AG04450 (cell line): ENCODE measurements at regions not wholly inside any gene's neighbourhood (a gene's known extent, or its start where the extent isn't known, plus 50 kb on each side); places are given as distances from the start of the nearest gene placed in this dataset.
A peak's percentile ranks its signal among the peaks of the same experiment; 100 is the strongest.
"Not testable (repeated sequence)": the region's sequence is repeated elsewhere in the genome, so short reads cannot be mapped to it uniquely, and the experiment has no call there.

Experiments
- CTCF ChIA-PET: fragments of 300-600, 350-600 bp; formaldehyde crosslinking; extraction: SDS; loops from one replicate; lab custom pipeline; 2022; ENCODE audit warnings: antibody characterized with exemption, inconsistent platforms; lab: Charles Lee
- POLR2A ChIA-PET: fragments of 350-600 bp; formaldehyde crosslinking; extraction: SDS; loops from one replicate; lab custom pipeline; 2021; ENCODE audit warnings: antibody characterized with exemption, inconsistent platforms; lab: Yijun Ruan, JAX
- DNase-seq: peaks from one replicate; pipeline ENCODE4 v3.0.0-alpha.2; 2011; ENCODE audit warnings: low read depth, low spot score
- H3K27ac ChIP-seq: one replicate; pipeline ENCODE4 v1.5.1; 2012; ENCODE audit warnings: low read depth, low read length, control low read depth
- H3K27me3 ChIP-seq: one replicate; pipeline ENCODE4 v1.6.0; 2012; ENCODE audit warnings: low read length; ENCODE audit not compliant: control insufficient read depth, insufficient read depth
- H3K4me3 ChIP-seq: 2 replicates; pipeline ENCODE4 v1.5.1; 2011; ENCODE audit warnings: mild to moderate bottlenecking, low read depth, low read length, control low read depth
- H3K9me3 ChIP-seq: 2 replicates; pipeline ENCODE4 v1.5.1; 2012; ENCODE audit warnings: low read length; ENCODE audit not compliant: control insufficient read depth, insufficient read depth
- TF ChIP-seq, protein P1 (sequence below): IDR thresholded peaks from 2 replicates; pipeline ENCODE4 v1.5.1; 2011; ENCODE audit warnings: low read depth, low read length, control low read depth, inconsistent platforms

DNA sequence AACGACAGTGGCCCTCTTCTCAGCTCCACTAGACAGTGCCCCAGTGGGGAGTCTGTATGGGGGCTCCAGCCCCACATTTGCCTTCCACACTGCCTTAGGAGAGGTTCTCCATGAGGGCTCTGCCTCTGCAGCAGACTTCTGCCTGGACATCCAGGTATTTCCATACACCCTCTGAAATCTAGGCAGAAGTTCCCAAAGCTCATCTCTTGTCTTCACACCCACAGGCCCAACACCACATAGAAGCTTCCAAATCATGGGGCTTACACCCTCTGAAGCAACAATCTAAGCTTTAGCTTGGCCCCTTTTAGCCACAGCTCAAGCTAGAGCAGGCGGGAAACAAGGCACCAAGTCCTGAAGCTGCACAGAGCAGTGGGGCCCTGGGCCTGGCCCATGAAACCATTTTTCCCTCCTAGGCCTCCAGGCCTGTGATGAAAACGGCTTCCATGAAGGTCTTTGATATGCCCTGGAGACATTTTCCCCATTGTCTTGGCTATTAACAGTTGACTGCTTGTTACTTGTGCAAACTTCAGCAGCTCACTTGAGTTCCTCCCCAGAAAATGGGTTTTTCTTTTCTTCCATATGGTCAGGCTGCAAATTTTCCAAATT, 89.2 kb downstream of the KBTBD2 start:
- ChIA-PET POLR2A (no interaction called here), CTCF (interaction anchor here (0.7 to 2.6 kb wide), 3 partner anchors 44 to 307 kb away, joined by 3 to 11 read pairs (median 3); partner anchors contain the start of gene RP9)
- TF ChIP-seq, protein P1, sequence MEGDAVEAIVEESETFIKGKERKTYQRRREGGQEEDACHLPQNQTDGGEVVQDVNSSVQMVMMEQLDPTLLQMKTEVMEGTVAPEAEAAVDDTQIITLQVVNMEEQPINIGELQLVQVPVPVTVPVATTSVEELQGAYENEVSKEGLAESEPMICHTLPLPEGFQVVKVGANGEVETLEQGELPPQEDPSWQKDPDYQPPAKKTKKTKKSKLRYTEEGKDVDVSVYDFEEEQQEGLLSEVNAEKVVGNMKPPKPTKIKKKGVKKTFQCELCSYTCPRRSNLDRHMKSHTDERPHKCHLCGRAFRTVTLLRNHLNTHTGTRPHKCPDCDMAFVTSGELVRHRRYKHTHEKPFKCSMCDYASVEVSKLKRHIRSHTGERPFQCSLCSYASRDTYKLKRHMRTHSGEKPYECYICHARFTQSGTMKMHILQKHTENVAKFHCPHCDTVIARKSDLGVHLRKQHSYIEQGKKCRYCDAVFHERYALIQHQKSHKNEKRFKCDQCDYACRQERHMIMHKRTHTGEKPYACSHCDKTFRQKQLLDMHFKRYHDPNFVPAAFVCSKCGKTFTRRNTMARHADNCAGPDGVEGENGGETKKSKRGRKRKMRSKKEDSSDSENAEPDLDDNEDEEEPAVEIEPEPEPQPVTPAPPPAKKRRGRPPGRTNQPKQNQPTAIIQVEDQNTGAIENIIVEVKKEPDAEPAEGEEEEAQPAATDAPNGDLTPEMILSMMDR = no peak
- DNase-seq = no peak
- H3K4me3 ChIP-seq = no peak overlapping the region
- 0 out of 2 replicates have a peak, but pooled peaks cover 2% of the 10 kb centered on the region for H3K9me3 ChIP-seq
- no peak overlapping the region for H3K27ac ChIP-seq
- H3K27me3 ChIP-seq = no peaks in the 10 kb centered on the region

DNA sequence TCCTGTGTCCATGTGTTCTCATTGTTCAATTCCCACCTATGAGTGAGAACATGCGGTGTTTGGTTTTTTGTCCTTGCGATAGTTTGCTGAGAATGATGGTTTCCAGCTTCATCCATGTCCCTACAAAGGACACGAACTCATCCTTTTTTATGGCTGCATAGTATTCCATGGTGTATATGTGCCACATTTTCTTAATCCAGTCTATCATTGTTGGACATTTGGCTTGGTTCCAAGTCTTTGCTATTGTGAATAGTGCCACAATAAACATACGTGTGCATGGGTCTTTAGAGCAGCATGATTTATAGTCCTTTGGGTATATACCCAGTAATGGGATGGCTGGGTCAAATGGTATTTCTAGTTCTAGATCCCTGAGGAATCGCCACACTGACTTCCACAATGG, 98.5 kb downstream of the KBTBD2 start:
- DNase-seq, H3K4me3 ChIP-seq, CTCF ChIA-PET, H3K27me3 ChIP-seq, POLR2A ChIA-PET, H3K9me3 ChIP-seq, H3K27ac ChIP-seq: not testable (repeated sequence)

DNA sequence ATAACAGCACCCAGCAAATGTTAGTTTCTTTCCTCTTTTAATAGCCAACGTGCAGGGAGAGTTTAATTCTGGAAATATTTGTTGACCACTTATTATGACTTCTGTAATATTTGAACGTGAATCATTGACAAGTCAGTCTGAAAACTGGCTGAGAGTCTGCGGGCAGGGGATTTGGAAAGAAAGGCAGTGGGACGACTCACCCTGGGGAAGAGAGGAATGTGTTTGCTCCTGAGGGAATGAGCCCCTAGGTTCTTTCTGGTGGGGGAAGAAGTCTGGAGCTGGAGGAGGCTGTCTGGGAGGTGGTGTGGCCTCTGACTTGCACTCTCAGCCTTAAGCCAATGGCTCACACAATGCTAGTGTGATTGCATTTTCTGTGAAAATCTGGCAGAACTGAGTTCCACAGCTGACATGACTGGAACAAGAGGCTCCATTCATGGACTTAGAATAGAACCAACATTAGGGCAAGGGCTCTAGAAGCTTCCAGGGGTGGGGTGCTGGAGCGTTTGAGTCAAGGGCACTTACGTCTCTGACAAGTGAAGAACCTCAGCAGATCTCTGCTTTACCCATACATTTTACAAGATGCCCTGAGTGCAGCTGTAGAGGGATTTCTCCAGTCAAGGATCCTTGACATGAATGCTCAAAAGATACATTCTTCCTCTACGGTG, 100.7 kb downstream of the KBTBD2 start:
- H3K27ac ChIP-seq, H3K9me3 ChIP-seq, CTCF ChIA-PET, POLR2A ChIA-PET, H3K4me3 ChIP-seq, H3K27me3 ChIP-seq: not testable (repeated sequence)
- peak; percentile 6 for DNase-seq

DNA sequence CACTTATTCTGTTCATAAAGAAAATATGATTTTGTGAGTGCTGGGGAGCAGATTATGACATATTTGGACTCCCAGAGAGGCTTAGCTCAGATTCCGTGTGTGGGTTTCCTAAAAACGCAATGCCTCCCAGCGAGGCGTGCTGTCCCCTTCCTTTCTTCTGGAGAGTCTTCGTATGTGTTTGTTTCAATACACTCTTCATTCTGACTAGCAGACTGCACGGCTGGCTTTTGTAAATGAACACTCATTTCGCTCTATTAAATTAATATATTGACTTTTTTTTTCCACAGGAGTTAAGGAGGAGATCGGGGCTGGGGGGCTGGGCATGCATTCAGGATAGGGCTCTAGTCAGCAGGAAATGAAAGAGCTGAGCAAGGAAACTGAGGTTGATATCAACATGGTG, 102.3 kb downstream of the KBTBD2 start:
- H3K27me3 ChIP-seq, H3K4me3 ChIP-seq, H3K9me3 ChIP-seq, DNase-seq, POLR2A ChIA-PET, CTCF ChIA-PET, H3K27ac ChIP-seq: not testable (repeated sequence)

DNA sequence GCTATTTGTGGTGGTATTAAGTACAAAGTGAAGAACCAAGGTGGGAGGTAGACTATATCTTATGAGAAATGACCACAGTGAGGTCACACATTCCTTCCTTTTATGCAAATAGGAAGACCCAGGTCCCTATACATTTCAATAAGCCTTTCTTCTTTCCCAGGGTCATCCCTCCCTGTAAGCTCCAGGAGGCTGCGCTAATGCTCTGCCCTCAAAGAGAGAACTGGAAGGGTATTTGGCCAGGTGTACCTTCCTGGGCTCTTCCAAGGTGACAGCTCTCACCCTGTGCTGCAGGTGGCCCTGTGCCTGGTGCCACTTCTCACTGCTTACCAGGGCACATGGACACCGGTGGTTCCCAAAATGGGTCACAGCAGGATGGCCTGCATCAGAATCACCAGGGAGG, 103.4 kb downstream of the KBTBD2 start:
- H3K27ac ChIP-seq, H3K27me3 ChIP-seq, POLR2A ChIA-PET, H3K4me3 ChIP-seq, H3K9me3 ChIP-seq, DNase-seq, CTCF ChIA-PET: not testable (repeated sequence)

DNA sequence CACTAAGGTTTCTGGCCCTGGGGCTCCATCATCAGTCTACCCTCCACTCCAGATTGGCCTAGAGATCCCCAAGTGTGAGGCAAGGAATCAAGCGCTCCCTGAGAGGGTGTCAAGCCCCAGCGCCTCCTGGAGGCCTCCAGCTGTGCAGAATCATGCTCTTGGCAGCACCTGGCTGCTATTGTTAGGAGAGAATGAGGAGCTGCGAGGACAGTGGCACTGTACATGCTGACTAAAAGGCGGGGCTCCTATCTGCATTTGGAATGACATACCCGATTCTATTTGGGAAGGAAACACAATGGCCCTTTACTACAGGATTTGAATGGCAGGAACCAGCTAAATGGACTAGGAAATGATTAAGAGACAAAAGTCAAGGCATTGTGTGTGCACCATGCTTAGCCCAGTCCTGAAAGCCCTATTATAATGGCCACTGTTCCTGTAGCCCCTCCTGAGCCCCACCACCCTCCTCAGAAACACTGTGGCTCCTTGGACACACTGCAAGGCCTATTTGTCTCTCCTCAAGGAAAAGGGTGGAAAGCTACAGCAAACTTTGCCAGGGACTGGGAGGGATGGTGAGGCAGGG, 106.1 kb downstream of the KBTBD2 start:
- H3K27ac ChIP-seq, H3K9me3 ChIP-seq, H3K4me3 ChIP-seq, DNase-seq, POLR2A ChIA-PET, H3K27me3 ChIP-seq: not testable (repeated sequence)
- CTCF ChIA-PET = interaction anchor here (1.1 kb wide), 1 partner anchor 15 kb away, joined by 3 read pairs; no protein-coding TSS in a partner anchor

DNA sequence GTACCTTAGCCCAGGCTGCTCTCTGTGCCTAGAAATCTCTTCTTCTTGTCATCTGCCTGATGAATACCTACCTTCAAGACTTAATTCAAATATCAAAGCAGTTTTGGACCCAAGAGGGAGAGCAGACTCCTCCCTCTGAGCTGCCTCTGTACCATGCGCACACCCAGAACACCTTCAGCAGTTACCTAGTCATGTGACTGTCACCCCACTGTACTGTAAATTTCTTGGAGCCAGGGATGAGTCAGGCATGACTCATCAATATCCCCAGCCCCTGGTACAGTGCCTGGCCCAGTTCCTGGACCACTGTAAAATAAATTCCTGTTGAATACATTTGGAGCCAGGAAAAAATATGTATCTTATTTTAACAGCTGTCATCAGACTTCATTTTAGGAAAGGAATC, 111.7 kb downstream of the KBTBD2 start:
- H3K4me3 ChIP-seq, DNase-seq, H3K9me3 ChIP-seq, POLR2A ChIA-PET, H3K27ac ChIP-seq, H3K27me3 ChIP-seq, CTCF ChIA-PET: not testable (repeated sequence)

DNA sequence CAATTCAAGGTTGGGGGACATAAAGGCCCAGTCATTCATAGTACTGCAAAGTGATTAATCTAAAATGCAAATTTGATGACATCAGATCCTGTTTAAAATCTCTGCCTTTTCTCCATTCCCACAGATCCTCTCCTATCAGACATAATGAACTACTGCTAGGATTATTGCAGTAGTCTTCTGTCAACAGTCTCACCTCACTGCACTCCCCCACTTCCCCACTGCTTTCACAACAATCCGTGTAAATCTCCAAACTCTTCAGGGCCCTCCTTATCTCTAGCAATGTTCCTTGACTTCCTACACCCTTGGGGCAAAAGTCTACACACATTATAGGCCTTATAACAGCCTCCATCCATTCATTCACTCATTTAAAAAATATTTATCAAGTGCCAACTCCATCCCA, 112.4 kb downstream of the KBTBD2 start:
- DNase-seq = no peak
- TF ChIP-seq, protein P1 = no peak
- ChIA-PET CTCF (no interaction called here), POLR2A (no interaction called here)
- no peak overlapping the region for H3K4me3 ChIP-seq
- H3K27me3 ChIP-seq = peaks cover 4% of the 10 kb centered on the region
- H3K9me3 ChIP-seq = no peaks in the 10 kb centered on the region
- no peak overlapping the region for H3K27ac ChIP-seq

DNA sequence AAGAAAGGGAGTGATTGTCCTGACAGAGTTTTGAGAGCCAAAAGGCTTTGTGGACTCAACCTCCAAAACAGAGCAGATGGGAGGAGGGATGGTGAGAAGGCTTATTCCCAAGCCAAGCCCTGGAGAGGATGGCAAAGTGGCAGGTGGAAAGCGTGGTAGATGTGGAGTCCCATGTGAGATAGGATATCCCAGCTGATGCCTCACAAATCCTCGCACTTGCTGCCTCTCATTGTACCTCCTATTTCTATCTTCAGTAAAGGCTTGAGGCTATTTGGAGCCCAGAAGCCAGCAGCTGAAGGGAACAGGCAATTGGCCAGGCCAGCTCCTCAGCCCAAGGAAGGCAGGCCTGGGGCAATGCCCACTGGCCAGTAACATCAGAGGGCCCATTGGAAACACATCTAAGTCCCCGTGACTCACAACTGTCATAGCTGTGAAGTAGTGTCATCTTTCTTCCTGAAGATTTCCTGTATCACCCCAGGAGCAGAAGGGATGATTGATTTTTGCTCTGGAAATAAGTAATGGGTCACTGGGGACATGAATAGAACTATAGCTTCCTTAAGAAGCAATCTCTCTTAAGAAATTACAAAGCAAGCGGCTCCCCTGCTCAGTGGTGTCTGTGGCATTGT, 114.4 kb downstream of the KBTBD2 start:
- H3K9me3 ChIP-seq, H3K4me3 ChIP-seq, DNase-seq, CTCF ChIA-PET, H3K27me3 ChIP-seq, POLR2A ChIA-PET, H3K27ac ChIP-seq: not testable (repeated sequence)

DNA sequence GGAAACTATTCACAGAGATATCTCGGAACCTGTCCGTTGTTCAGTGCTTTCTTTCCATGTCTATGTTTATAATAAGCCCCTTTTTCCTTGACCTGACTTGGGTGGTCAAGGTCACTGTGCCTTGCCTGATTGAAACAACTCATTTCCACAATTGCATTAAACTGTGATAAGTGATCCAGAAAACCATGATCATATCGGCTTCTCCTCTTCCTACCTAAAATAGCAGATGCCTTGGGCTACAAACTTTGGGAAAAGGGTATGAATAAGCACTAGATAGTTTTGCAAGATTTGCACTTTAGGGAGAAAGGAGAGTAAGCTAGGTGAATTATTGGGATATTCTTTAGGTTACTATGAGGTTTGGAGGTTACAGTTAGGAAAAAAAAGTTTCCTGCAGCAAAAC, 115.2 kb downstream of the KBTBD2 start:
- CTCF ChIA-PET = not testable (repeated sequence)

More for the DNA sequence above, 115.2 kb downstream of the KBTBD2 start:
- POLR2A ChIA-PET, H3K27ac ChIP-seq, H3K9me3 ChIP-seq, H3K4me3 ChIP-seq, DNase-seq, H3K27me3 ChIP-seq: not testable (repeated sequence)
